GDM1 (cell line): ENCODE measurements at regions not wholly inside any gene's neighbourhood (a gene's known extent, or its start where the extent isn't known, plus 50 kb on each side); places are given as distances from the start of the nearest gene placed in this dataset.
"Not testable (repeated sequence)": the region's sequence is repeated elsewhere in the genome, so short reads cannot be mapped to it uniquely, and the experiment has no call there.

Experiments used
- DNase-seq: peaks from one replicate; lab custom pipeline; 2025; lab: John Stamatoyannopoulos, UW

- no peak for DNase-seq
These were observed 817.3 kb downstream of the TRIML1 start for GRCh38 chr4:188956566-188956965.

GRCh38 chr4:188958346-188958745 is 819.1 kb downstream of the TRIML1 start:
- no peak for DNase-seq

- no peak for DNase-seq
These were observed 820.2 kb downstream of the TRIML1 start for GRCh38 chr4:188959424-188959823.

- DNase-seq = no peak
These were observed 821.3 kb downstream of the TRIML1 start for GRCh38 chr4:188960411-188961093.

GRCh38 chr4:188971125-188971524 is 831.9 kb downstream of the TRIML1 start:
- DNase-seq = no peak

- no peak for DNase-seq
These were observed 836.0 kb downstream of the TRIML1 start for GRCh38 chr4:188975271-188975670.

GRCh38 chr4:188976644-188977115 is 837.4 kb downstream of the TRIML1 start:
- DNase-seq = no peak

GRCh38 chr4:188977232-188977631 is 838.0 kb downstream of the TRIML1 start:
- DNase-seq = not testable (repeated sequence)

GRCh38 chr4:188984518-188984917 is 845.3 kb downstream of the TRIML1 start:
- no peak for DNase-seq

- no peak for DNase-seq
These were observed 847.0 kb downstream of the TRIML1 start for GRCh38 chr4:188986271-188986689.

GRCh38 chr4:188987011-188987410 is 847.8 kb downstream of the TRIML1 start:
- no peak for DNase-seq

GRCh38 chr4:188988131-188988530 is 848.9 kb downstream of the TRIML1 start:
- DNase-seq = no peak

- no peak for DNase-seq
These were observed 850.1 kb downstream of the TRIML1 start for GRCh38 chr4:188989371-188989770.

- DNase-seq = no peak
These were observed 853.5 kb downstream of the TRIML1 start for GRCh38 chr4:188992706-188993105.

- no peak for DNase-seq
These were observed 854.6 kb downstream of the TRIML1 start for GRCh38 chr4:188993871-188994270.

- no peak for DNase-seq
These were observed 862.2 kb downstream of the TRIML1 start for GRCh38 chr4:189001283-189001970.

GRCh38 chr4:189001971-189002450 is 862.8 kb downstream of the TRIML1 start:
- no peak for DNase-seq

GRCh38 chr4:189002475-189002874 is 863.2 kb downstream of the TRIML1 start:
- no peak for DNase-seq

GRCh38 chr4:189010452-189011217 is 871.4 kb downstream of the TRIML1 start:
- not testable (repeated sequence) for DNase-seq

GRCh38 chr4:189021831-189022230 is 882.6 kb downstream of the TRIML1 start:
- no peak for DNase-seq

GRCh38 chr4:189022440-189023035 is 883.3 kb downstream of the TRIML1 start:
- DNase-seq = no peak

GRCh38 chr4:189029976-189030504 is 890.8 kb downstream of the TRIML1 start:
- DNase-seq = no peak
